HG02678 (cell line): ENCODE measurements at regions not wholly inside any gene's neighbourhood (a gene's known extent, or its start where the extent isn't known, plus 50 kb on each side); places are given as distances from the start of the nearest gene placed in this dataset.
A peak's percentile ranks its signal among the peaks of the same experiment; 100 is the strongest.

Experiments
- ATAC-seq: cut with Tn5 transposase; IDR thresholded peaks from one replicate; pipeline ENCODE4 v1.9.1; 2021; ENCODE audit warnings: mild to moderate bottlenecking, moderate library complexity; ENCODE audit not compliant: unreplicated experiment

DNA sequence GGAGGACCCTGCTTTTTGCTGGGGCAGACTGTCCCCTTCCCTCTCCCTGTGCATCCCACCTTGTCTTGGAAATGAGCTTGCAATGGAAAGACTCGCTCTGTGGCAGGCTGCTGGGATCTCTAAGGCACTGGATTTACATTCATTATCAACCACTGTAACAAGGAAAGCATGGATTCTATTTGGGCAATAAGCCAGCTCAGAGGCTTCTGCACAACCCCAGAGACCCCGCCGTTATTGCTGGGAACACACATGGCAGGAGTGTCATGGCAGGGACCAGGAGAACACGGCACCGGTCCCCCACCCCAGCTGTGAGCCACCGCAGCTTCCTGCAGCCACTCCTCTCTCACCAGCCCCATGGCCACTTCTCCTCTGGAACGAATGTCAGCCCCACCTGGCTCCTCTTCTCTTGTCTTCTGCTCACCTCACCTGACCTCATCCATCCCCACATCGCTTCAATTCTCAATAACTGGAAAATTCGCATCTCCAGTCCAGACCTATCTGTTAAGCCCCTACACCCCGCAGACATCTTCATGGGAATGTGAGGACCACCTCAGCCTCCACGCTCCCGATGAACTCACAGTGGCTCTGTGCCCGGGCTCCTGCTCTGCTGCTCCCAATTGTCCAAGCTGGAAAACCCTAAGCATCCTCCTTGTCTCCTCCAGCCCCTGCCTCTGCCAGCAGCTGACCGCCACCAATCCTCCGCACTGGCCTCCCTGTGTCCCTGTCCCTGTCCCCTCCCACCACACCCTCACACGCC is 181.5 kb downstream of the USP12 start:
- no peak for ATAC-seq

GRCh38 chr13:26989261-26989956 is 182.2 kb downstream of the USP12 start:
- ATAC-seq, result no peak

DNA sequence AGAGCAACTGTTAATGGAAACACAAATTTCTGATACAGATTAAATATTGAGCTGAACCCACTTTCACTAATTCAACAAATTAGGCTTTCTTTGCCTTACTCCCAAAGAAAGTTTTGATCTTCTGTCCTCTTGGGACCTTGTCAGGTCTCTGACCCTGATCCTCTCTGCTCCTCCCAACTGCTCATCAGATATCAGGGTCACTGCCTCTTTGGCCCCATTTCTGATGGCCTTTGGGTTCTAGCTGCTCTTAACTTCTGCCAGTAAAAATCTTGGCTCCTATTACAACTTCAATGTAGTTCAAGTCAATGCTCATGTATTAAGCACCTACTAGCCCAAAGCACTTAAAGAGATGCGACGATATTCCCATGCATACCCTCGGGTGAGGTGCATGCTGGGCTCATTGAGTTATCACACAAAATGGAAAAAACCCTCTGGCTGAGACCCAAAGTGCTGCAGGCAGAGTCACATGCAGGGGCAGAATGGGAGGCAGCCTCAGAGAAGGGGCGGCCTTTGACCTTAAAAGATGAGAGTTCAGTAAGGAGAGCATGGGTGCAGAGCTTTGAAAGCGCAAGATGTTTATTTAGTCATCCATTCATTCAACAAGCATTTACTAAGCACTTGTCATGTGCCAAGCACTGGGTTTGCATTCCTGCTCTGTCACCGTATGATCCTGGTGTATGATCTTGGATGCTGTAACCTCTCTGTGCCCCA is 183.4 kb downstream of the USP12 start:
- no peak for ATAC-seq

GRCh38 chr13:26987486-26988013 is 184.1 kb downstream of the USP12 start:
- ATAC-seq, result no peak

DNA sequence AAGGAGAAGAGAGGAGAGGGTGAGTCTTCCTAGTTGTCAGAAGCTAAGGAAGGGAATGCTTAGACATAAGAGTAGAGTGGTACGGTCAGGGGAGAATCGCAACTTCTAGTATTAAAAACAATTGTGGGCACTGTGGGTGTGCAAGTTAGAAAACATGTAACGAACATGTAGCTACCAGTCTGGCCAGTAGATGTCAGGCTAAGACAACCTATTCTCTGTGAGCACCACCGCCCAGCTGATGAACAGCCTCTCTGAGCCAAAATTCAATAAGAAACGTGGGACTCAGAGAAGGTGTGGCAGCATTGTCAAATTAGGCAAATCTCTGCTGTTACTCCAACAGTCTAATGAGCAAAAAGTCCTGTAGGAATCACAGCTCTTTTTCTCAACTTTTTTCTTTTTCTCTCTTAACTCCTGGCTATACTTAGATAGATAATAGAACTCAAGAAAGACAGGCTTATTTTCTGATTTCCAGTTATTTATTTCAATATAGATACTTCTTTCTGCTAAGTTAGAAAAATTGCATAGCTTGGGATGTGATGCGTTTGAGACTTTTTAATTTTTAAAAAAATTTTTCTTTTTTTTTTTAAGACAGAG is 186.2 kb downstream of the USP12 start:
- peak; percentile 84 for ATAC-seq

DNA sequence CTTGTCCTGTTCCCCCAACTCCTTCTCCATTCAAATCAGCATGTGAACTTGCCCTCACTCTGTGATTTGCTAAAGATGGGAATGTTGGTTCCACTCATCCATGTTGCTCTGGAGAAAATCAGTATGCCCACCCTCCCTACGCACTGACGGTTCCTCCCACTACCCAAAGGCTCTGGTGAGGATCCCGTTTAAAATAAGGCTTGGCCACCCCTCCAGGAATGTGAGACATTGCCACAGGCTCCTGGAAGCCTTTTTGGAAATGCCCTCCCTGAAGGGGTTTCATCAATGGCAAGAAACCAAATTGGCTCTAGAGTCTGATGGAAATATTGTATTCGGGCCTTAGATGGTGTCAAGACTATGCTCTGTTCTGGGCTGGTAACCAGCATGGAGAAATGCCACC is 187.3 kb downstream of the USP12 start:
- no peak for ATAC-seq

- no peak for ATAC-seq
Measured at GRCh38 chr13:26983543-26984320, 187.9 kb downstream of the USP12 start.

DNA sequence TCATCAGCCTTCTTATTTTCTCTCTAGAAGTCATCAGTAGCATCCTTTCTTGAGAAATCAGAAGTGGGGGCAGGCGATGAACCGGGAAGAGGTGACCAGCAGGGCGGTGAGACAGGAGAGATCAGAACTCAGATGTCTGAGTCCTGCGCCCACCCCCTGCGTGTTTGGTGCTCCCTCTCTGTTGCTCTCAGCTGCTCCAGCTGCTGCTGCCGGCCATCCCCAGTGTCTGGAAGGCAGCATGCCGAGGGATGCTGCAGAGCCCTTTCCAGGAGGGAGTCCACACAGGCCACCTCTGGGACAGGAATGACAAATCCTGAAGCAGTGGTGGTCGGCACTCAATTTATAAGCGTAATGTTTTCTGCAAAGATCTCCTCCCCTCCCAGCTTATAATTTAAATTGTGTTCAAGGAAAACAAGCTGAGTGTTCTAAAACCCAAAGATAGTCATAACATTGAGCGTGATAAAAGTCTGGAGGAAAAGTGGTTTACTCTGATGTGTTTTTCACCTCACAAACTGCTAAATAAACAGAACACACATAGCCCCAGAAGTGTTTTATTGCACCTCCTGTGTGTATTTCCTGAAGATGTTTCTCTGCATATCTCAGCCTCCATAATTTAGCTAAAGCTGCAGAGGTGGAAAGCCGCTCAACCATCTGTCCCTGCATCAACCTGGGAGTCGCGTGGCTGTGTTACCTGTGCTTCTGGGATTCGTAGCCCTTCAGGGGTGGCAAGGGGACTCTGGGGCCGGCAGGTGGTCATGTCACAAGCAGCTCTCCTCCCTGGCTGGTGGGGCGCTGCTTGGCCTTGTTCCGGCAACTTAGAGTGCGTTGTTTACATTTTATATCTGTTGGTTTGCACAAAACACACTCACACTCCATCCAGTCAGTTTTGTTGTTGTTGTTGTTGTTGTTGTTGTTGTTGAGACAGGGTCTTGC is 191.2 kb downstream of the USP12 start:
- no peak for ATAC-seq

- no peak for ATAC-seq
Measured at GRCh38 chr13:26979334-26979733, 192.3 kb downstream of the USP12 start.

- no peak for ATAC-seq
Measured at GRCh38 chr13:26978081-26978860, 193.3 kb downstream of the USP12 start.

GRCh38 chr13:26977541-26977940 is 194.1 kb downstream of the USP12 start:
- no peak for ATAC-seq

DNA sequence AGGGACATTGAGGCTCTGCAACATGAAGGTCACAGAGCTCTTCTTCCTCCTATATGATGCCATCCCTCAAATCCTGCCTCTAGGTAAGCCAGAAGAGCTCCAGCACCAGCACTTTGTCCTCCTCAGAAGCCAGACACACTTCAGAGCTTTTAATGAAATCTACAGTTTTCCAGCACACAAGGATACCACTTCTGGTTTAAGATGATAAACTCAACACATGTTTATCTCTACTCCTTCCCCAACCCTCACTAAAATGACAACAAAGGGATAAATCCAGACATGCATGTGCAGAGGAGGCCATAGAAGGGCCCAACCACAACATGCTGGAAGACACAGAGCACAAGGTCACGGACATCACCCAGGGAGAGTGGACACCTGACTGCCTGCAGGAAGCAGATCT is 195.3 kb downstream of the USP12 start:
- ATAC-seq, result no peak

- no peak for ATAC-seq
Measured at GRCh38 chr13:26973946-26974345, 197.7 kb downstream of the USP12 start.

- ATAC-seq, result no peak
Measured at GRCh38 chr13:26973295-26973694, 198.3 kb downstream of the USP12 start.

DNA sequence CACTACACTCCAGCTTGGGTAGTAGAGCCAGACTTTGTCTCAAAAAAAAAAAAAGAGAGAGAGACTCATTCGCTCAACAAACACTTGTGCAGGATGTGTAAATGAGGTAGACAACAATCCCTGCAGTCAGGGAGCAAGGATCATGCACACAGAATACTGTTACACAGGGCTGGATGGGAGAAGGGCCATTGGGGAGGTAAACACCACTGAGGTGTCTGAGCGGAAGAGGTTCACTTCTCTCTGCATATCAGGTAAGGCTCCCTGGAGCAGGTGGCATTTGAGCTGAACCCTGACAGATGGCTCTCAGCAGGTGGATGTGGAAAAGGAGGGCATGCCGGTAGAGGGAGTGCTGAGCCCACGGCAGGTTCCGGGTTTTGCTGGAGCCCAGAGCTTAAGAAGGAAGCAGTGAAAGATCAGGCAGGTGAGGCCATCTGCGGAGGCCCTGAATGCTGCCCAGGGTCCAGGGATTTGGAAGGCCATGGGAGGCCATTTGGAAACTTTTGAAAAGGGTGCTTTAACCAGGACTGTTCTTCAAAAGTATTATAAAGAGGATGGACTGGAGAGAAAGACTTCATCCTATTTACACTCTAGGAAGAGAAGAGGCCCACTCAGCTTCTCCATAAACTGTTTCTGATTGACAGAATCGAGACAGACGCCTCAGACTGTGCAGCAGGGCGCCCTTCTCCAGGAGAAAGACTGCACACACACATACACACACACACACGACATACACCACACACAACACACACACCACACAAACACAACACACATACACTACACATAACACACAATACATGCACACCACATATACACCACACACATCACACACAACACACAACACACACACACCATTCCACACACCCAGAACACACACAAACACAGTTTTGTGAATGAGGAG is 199.4 kb downstream of the USP12 start:
- peak; percentile 73 for ATAC-seq

GRCh38 chr13:26968431-26969341 is 202.9 kb downstream of the USP12 start:
- no peak for ATAC-seq
